ENCODE measurements at regions not wholly inside any gene's neighbourhood (a gene's known extent, or its start where the extent isn't known, plus 50 kb on each side); places are given as distances from the start of the nearest gene placed in this dataset.

- no peaks in the 10 kb centered on the region for H3K23me2 ChIP-seq (ENCODE audit: low read depth, low read length)
- peak overlapping the region; percentile 39; the same call in 1 of the 2 replicates for H2BK12ac ChIP-seq (ENCODE audit: low read depth, low read length)
- H2BK5ac ChIP-seq (ENCODE audit: low read depth, low read length), result no peak overlapping the region
- no peaks in the 10 kb centered on the region for H3K36me3 ChIP-seq (ENCODE audit: control insufficient read depth in 2 of 4, insufficient read depth in 4 of 4, low read length in 3 of 4)
- no peaks in the 10 kb centered on the region for H4K20me1 ChIP-seq (replicated peaks in 1 of 2; ENCODE audit: control insufficient read depth in 1 of 2, insufficient read depth in 2 of 2, low read length in 2 of 2)
- H3K79me1 ChIP-seq (ENCODE audit: low read depth, low read length), result no peaks in the 10 kb centered on the region
- H4K8ac ChIP-seq (ENCODE audit: extremely low read depth, insufficient read depth, low read length), result no peak overlapping the region
- no peak overlapping the region for H3K4me3 ChIP-seq (ENCODE audit: extremely low read depth in 1 of 4, insufficient read depth in 2 of 4, low read depth in 3 of 4, low read length in 4 of 4)
- no peak for DNase-seq (ENCODE audit: low read depth in 1 of 2, low spot score in 2 of 2)
- ChIA-PET POLR2A (ENCODE audit: partially characterized antibody) (no interaction called here), CTCF (ENCODE audit: partially characterized antibody) (interaction anchor here (1.0 kb wide), 1 partner anchor 9 kb away, joined by 3 read pairs; no protein-coding TSS in a partner anchor)
- no peak overlapping the region for H3K4ac ChIP-seq (replicated peaks; ENCODE audit: insufficient read length, low read depth, low read length)
- no peak overlapping the region for H3K18ac ChIP-seq (ENCODE audit: extremely low read depth, low read length)
- no peak for FAIRE-seq
- no peaks in the 10 kb centered on the region for H3K4me1 ChIP-seq (replicated peaks in 1 of 4; ENCODE audit: control insufficient read depth in 3 of 4, insufficient read depth in 4 of 4, low read length in 3 of 4)
- no peak overlapping the region for H3K27ac ChIP-seq (ENCODE audit: low read depth, low read length)
- no peak overlapping the region for H3K23ac ChIP-seq (ENCODE audit: insufficient read length)
- no peak overlapping the region for H3K9ac ChIP-seq (replicated peaks in 1 of 4; ENCODE audit: extremely low read depth in 1 of 4, low read depth in 3 of 4, low read length in 3 of 4)
- H3K79me2 ChIP-seq (ENCODE audit: control insufficient read depth in 1 of 2, insufficient read depth in 2 of 2, low read length in 2 of 2), result no peaks in the 10 kb centered on the region
- H3K4me2 ChIP-seq (ENCODE audit: insufficient read depth in 1 of 2, low read depth in 2 of 2, low read length in 2 of 2), result no peak overlapping the region
- no peak overlapping the region for H3K56ac ChIP-seq (replicated peaks; ENCODE audit: insufficient read length, low read depth, low read length)
- no peak overlapping the region for H2AK5ac ChIP-seq (ENCODE audit: low read depth, low read length)
- H2BK15ac ChIP-seq (ENCODE audit: low read length), result no peak overlapping the region
- no peak overlapping the region for H4K5ac ChIP-seq (ENCODE audit: insufficient read length, low read depth, low read length)
- no peak overlapping the region for H2BK120ac ChIP-seq (replicated peaks; ENCODE audit: low read depth, low read length)
- H3K27me3 ChIP-seq (replicated peaks in 1 of 4; ENCODE audit: control insufficient read depth in 3 of 4, extremely low read depth in 1 of 4, insufficient read depth in 3 of 4, low read length in 3 of 4), result no peaks in the 10 kb centered on the region
- 94% methylated on average over 4 of the region's 5 CpGs; no CpG with 5 or more reads in 1 of the 2 experiments for WGBS, 2 experiments (ENCODE audit: extremely low coverage in 1 of 2, insufficient coverage in 1 of 2, insufficient read length in 1 of 2, insufficient replicate concordance in 2 of 2, low coverage in 1 of 2, low lambda C conversion rate in 2 of 2, missing lambda C conversion rate in 1 of 2)
- 0 out of 4 replicates have a peak, but pooled peaks cover 0 to 2% of the 10 kb centered on the region in 2 experiments for H3K9me3 ChIP-seq (ENCODE audit: insufficient read depth in 2 of 2, low read depth in 1 of 2, low read length in 1 of 2)
- no peak overlapping the region for H2BK20ac ChIP-seq (ENCODE audit: low read length)
- H2AFZ ChIP-seq (ENCODE audit: low read length), result no peak overlapping the region
- H3K14ac ChIP-seq (ENCODE audit: insufficient read length), result no peak overlapping the region
- no peak overlapping the region for H4K91ac ChIP-seq (replicated peaks; ENCODE audit: insufficient read length, low read length)
- no peak for TF ChIP-seq RAD21 (IDR thresholded peaks at IDR 0.05 in 1 of 2, conservative IDR thresholded peaks at IDR 0.05 in 1 of 2; ENCODE audit: low read depth in 2 of 2, low read length in 2 of 2)
- no peak for TF ChIP-seq CEBPB (IDR thresholded peaks at IDR 0.05; ENCODE audit: low read depth, low read length)
- no peak for TF ChIP-seq SRF (IDR thresholded peaks at IDR 0.05; ENCODE audit: low read depth, low read length)
- TF ChIP-seq PHF8 (conservative IDR thresholded peaks at IDR 0.05; ENCODE audit: low read depth, low read length), result no peak
- TF ChIP-seq SIN3A (conservative IDR thresholded peaks at IDR 0.05 in 1 of 2, IDR thresholded peaks at IDR 0.05 in 1 of 2; ENCODE audit: low read depth in 1 of 2, low read length in 2 of 2), result no peak
- no peak for TF ChIP-seq ATF3 (IDR thresholded peaks at IDR 0.05; ENCODE audit: insufficient read depth, low read depth, low read length)
- no peak for TF ChIP-seq HDAC2 (IDR thresholded peaks at IDR 0.05; ENCODE audit: borderline replicate concordance in 1 of 2, low read depth in 2 of 2, low read length in 2 of 2)
- TF ChIP-seq SIX5 (IDR thresholded peaks at IDR 0.05; ENCODE audit: low read depth, low read length), result no peak
- TF ChIP-seq EZH2 (IDR thresholded peaks at IDR 0.05; ENCODE audit: low read depth, low read length, severe bottlenecking), result no peak
- no peak for TF ChIP-seq E2F6 (IDR thresholded peaks at IDR 0.05)
Measured at GRCh38 chr13:21964686-21965085, 293.8 kb downstream of the FGF9 start.
